Lower leg skin (tissue), 4 donors: ENCODE measurements at regions not wholly inside any gene's neighbourhood (a gene's known extent, or its start where the extent isn't known, plus 50 kb on each side); places are given as distances from the start of the nearest gene placed in this dataset.

ENCODE experiments used
- DNase-seq, 2 donors: peaks; one replicate each; pipeline ENCODE4 v3.0.0-alpha.2; 2019; ENCODE audit warnings: low spot score in 2 of 2
- H3K4me3 ChIP-seq: fragments of 200-600 bp; sonication (generic); 2 replicates; pipeline ENCODE4 v1.5.1; 2017; ENCODE audit warnings: mild to moderate bottlenecking, low read depth; ENCODE audit not compliant: poor library complexity, severe bottlenecking
- POLR2A ChIP-seq, 2 donors: fragments of 450-650 bp; IDR thresholded peaks; one replicate each; pipeline ENCODE4 v1.6.1; 2016 to 2017; ENCODE audit warnings: antibody characterized with exemption in 2 of 2, mild to moderate bottlenecking in 1 of 2, moderate library complexity in 1 of 2
- WGBS, 2 donors: methylation state at CpG; one replicate each; pipeline ENCODE4 v1.1.5; 2018; 5-methylcytosine and 5-hydroxymethylcytosine counted together
- intact Hi-C: fragments of 100-400 bp; cut with DNase I; formaldehyde crosslinking; loops from one replicate; pipeline ENCODE4 v1.15.0; 2023; ENCODE audit warnings: low total_unique reads
- TF ChIP-seq, protein P1 (sequence below), 3 donors: fragments of 450-650 bp; IDR thresholded peaks; one replicate each; pipeline ENCODE4 v1.5.1; 2016; ENCODE audit warnings: antibody characterized with exemption in 3 of 3, mild to moderate bottlenecking in 3 of 3, moderate library complexity in 2 of 3

- H3K4me3 ChIP-seq: no peak overlapping the region
- DNase-seq: peak; percentile 74 to 91
- TF ChIP-seq, protein P1, sequence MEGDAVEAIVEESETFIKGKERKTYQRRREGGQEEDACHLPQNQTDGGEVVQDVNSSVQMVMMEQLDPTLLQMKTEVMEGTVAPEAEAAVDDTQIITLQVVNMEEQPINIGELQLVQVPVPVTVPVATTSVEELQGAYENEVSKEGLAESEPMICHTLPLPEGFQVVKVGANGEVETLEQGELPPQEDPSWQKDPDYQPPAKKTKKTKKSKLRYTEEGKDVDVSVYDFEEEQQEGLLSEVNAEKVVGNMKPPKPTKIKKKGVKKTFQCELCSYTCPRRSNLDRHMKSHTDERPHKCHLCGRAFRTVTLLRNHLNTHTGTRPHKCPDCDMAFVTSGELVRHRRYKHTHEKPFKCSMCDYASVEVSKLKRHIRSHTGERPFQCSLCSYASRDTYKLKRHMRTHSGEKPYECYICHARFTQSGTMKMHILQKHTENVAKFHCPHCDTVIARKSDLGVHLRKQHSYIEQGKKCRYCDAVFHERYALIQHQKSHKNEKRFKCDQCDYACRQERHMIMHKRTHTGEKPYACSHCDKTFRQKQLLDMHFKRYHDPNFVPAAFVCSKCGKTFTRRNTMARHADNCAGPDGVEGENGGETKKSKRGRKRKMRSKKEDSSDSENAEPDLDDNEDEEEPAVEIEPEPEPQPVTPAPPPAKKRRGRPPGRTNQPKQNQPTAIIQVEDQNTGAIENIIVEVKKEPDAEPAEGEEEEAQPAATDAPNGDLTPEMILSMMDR (IDR thresholded peaks at IDR 0.05): no peak
- no peak for TF ChIP-seq POLR2A (IDR thresholded peaks at IDR 0.05)
- intact Hi-C loops: no loop called here
- 21 to 39% methylated on average over 4 of the region's 4 CpGs for WGBS, 2 donors
Observed at GRCh38 chr15:62545467-62546227, 380.6 kb upstream of the C2CD4B start.

DNA sequence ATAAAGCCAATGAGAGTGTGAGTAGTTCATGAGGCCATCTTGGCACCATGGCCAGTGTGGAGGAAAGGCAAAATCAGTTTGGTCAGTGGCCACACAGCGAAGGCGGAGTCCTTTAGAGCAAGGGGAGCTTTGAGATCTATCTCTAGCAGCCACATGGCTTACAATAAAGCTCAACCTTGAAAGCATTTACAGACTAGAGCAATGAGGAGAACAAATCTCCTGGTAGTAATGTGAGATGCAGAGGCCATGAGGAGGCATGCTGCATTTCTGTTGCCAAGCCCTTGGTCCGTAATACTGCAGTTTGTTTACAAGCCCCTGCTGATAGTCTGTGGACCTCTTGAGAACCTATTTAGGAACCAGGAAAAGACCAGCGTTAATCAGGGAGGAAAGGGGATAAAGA lies 381.5 kb upstream of the C2CD4B start:
- TF ChIP-seq POLR2A (IDR thresholded peaks at IDR 0.05): no peak
- TF ChIP-seq, protein P1 (IDR thresholded peaks at IDR 0.05): no peak
- WGBS, 2 donors: 75 to 88% methylated on average over 4 of the region's 4 CpGs
- DNase-seq: no peak
- H3K4me3 ChIP-seq: no peak overlapping the region
- intact Hi-C loops: no loop called here

GRCh38 chr15:62547584-62547983 lies 382.5 kb upstream of the C2CD4B start:
- 52 to 58% methylated on average over 3 of the region's 3 CpGs for WGBS, 2 donors
- no peak overlapping the region for H3K4me3 ChIP-seq
- intact Hi-C loops: no loop called here
- TF ChIP-seq, protein P1 (IDR thresholded peaks at IDR 0.05): no peak
- TF ChIP-seq POLR2A (IDR thresholded peaks at IDR 0.05): no peak
- peak; percentile 43 to 89 for DNase-seq

GRCh38 chr15:62549345-62549970 lies 384.4 kb upstream of the C2CD4B start:
- 87% methylated on average over 5 of the region's 5 CpGs for WGBS, 2 donors
- intact Hi-C loops: no loop called here
- TF ChIP-seq, protein P1 (IDR thresholded peaks at IDR 0.05): no peak
- no peak for TF ChIP-seq POLR2A (IDR thresholded peaks at IDR 0.05)
- no peak overlapping the region for H3K4me3 ChIP-seq
- DNase-seq: no peak

DNA sequence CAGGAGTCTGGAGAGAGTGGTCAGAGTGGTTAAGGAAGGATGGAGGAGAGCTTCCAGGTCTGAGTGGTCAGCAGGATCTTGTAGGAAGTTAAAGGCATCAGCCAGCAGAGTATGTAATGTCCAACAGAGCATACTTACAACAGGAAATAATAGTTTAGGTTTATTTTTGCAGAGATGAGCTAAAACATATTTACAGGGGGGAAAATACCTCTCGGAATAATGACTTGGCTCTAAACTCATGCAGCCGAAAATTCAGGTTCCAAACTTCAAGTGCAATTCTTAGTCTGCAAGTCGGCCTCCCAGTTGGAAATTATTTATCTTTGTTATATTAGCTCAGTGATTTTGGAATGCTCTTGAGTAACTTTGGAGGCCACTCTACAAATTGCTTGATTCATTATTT lies 385.0 kb upstream of the C2CD4B start:
- intact Hi-C loops: no loop called here
- no peak for DNase-seq
- WGBS, 2 donors: 66 to 69% methylated on average over 3 of the region's 3 CpGs
- no peak overlapping the region for H3K4me3 ChIP-seq
- no peak for TF ChIP-seq POLR2A (IDR thresholded peaks at IDR 0.05)
- TF ChIP-seq, protein P1 (IDR thresholded peaks at IDR 0.05): no peak
